IgD-negative memory B cell (primary cell): ENCODE measurements at regions not wholly inside any gene's neighbourhood (a gene's known extent, or its start where the extent isn't known, plus 50 kb on each side); places are given as distances from the start of the nearest gene placed in this dataset.
"Not testable (repeated sequence)": the region's sequence is repeated elsewhere in the genome, so short reads cannot be mapped to it uniquely, and the experiment has no call there.

Source experiments
- H3K27ac Mint-ChIP-seq, 3 donors: one replicate each; pipeline ENCODE4 v1.8.0; 2020 to 2022; ENCODE audit warnings: mild to moderate bottlenecking in 3 of 3, mixed read lengths in 3 of 3, moderate library complexity in 1 of 3
- H3K27me3 Mint-ChIP-seq: one replicate; pipeline ENCODE4 v1.8.0; 2021; ENCODE audit warnings: mixed read lengths
- H3K36me3 Mint-ChIP-seq: one replicate; pipeline ENCODE4 v1.8.0; 2020; ENCODE audit warnings: mild to moderate bottlenecking, mixed read lengths
- H3K4me1 Mint-ChIP-seq, 3 donors: one replicate each; pipeline ENCODE4 v1.8.0; 2020 to 2022; ENCODE audit warnings: mixed read lengths in 3 of 3, mild to moderate bottlenecking in 1 of 3
- H3K4me3 Mint-ChIP-seq, 4 donors: one replicate each; pipeline ENCODE4 v1.8.0; 2020 to 2022; ENCODE audit warnings: mild to moderate bottlenecking in 4 of 4, mixed read lengths in 4 of 4, moderate library complexity in 3 of 4
- H3K9me3 Mint-ChIP-seq, 3 donors: one replicate each; pipeline ENCODE4 v1.8.0; 2020 to 2021; ENCODE audit warnings: mixed read lengths in 3 of 3, mild to moderate bottlenecking in 1 of 3

DNA sequence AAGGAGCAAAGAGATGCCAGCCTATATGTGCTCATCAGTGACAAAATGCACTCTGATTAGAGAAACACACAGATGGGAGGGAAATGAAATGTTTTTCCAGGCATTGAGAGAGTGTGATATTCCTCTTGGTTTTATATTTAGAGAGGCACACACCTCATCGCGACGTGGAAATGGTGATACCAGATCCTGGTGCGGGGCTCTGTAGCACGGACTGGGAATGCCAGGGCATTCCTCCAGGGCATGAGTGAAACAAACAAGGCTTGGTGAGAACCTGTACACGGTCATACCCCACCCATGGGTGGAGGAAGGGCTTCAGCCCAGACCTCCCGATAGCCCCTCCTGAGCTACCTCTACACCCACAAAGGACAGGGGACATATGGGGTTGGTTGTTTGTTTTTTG is 280.2 kb downstream of the C16orf95 start:
- no peaks in the 10 kb centered on the region for H3K4me1 Mint-ChIP-seq
- no peaks in the 10 kb centered on the region for H3K36me3 Mint-ChIP-seq
- peaks cover 1% of the 10 kb centered on the region for H3K27me3 Mint-ChIP-seq
- H3K9me3 Mint-ChIP-seq, result peaks cover 0 to 3% (median 0%) of the 10 kb centered on the region in 3 donors
- no peak overlapping the region for H3K27ac Mint-ChIP-seq
- peak overlapping the region in 1 of 4 donors; percentile 5 for H3K4me3 Mint-ChIP-seq

DNA sequence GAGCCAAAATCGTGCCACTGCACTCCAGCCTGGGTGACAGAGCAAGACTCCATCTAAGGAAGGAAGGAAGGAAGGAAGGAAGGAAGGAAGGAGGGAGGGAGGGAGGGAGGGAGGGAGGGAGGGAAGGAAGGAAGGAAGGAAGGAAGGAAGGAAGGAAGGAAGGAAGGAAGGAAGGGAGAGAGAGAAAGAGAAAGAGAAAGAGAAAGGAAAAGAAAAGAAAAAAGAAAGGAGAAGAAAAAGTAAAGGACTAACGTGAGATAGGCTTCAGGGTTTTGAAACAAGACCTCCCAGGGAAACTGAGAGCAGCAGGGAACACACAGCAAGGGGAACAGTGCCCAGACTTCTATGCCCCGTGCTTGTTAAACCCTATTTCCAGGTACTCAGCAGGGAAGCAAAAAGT is 278.7 kb downstream of the C16orf95 start:
- not testable (repeated sequence) for H3K36me3 Mint-ChIP-seq, H3K9me3 Mint-ChIP-seq, H3K27ac Mint-ChIP-seq, H3K4me1 Mint-ChIP-seq, H3K27me3 Mint-ChIP-seq, H3K4me3 Mint-ChIP-seq

DNA sequence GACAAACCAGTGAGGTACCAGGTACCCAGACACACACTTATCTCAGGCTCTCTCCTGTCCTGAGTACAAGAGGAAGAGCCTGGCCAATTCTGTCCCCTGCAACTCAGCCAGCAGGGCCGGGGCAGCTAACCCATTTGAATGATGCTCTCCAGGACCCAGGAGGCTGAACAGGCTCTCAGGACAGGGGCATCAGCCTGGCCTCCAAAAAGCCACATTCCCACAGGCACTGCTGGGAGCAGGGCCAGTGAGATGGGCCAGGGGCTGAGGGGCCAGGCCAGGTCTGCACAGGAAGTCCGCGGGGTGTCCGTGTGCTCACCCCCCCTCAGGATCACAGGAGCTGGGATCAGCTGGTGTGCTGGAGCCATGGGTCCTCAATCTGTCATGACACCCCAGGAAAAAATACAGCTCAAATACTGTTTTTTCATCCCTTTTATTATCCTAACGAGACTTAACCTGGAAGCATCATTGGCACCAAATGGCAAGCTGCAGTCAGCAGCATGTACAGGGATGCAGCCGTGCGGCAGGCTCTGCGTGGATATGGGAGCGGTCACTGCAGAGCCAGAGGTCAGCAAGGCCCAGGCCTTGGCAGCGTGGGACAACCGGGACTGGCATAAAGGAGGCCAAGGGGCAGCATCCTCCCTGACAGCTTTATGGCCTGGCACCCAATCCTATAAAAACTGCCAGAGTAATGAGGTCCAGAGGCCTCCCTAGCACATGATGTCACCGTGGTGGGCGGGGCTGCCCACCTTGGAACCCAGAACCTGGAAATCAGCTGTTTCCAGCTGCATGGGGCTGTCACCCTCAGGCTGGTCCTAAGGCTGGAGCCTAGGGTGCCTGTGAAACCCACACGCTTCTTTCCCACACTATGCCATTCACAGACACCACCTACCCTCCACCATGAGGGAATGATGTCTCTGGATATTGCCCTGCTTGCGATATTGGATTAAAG is 276.7 kb downstream of the C16orf95 start:
- H3K36me3 Mint-ChIP-seq, result no peaks in the 10 kb centered on the region
- no peak overlapping the region for H3K27ac Mint-ChIP-seq
- H3K4me1 Mint-ChIP-seq, result peaks cover 0 to 2% (median 0%) of the 10 kb centered on the region in 3 donors
- H3K27me3 Mint-ChIP-seq, result peaks cover 8% of the 10 kb centered on the region
- peaks cover 0 to 2% (median 0%) of the 10 kb centered on the region in 3 donors for H3K9me3 Mint-ChIP-seq
- no peak overlapping the region for H3K4me3 Mint-ChIP-seq

DNA sequence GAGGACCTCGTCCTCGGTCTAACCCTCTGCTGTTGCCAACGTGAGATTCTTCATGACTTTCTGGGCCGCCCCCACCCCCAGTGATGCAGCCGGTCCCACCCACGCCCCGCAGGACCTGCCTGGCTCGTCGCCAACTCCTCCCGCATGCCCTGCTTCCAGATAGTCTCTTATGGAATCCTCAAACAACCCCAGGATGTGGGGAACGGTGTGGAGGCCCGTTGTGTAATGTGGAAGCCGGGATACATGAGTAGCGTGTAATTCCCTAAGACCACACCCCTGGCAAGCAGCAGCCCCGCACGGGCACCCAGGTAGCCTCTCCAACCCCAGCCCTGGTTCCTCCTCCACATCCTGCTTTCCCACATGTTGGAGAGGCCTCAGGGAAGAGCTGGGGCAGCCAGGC is 275.9 kb downstream of the C16orf95 start:
- H3K9me3 Mint-ChIP-seq, result peaks cover 0 to 2% (median 0%) of the 10 kb centered on the region in 3 donors
- H3K4me1 Mint-ChIP-seq, result peaks cover 0 to 2% (median 0%) of the 10 kb centered on the region in 3 donors
- H3K27me3 Mint-ChIP-seq, result peaks cover 8% of the 10 kb centered on the region
- H3K36me3 Mint-ChIP-seq, result no peaks in the 10 kb centered on the region
- H3K4me3 Mint-ChIP-seq, result no peak overlapping the region
- no peak overlapping the region for H3K27ac Mint-ChIP-seq

DNA sequence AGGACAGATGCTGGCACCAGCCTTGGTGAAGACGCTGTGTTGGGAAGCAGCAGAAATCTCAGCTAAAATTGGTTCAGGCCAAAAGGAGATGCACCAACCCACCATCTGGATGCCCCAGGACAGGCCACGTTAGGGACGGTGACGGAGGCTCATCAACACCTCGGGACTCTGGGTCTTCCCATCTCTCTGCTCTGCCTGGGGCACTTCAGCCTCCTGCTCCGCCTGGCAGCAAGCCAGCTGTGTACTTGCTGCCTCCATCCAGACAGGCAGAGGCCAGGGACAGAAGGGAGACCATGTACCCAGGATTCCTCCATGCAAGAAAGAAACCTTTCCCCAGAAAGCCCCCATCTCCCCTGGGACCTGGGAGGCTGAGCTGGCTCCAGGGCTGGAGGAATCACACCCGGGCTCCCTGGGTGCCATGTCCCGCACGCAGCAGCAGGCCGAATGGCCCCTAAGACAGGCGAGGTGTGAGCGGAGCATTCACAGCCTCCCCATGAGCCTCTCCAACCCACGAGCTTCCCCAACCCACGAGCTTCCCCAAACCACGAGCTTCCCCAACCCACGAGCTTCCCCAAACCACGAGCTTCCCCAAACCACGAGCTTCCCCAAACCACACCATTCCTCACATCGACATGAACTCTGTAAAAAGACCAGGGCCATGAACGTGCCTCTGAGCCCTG is 274.5 kb downstream of the C16orf95 start:
- Mint-ChIP-seq H3K36me3 (no peaks in the 10 kb centered on the region), H3K9me3 (peaks cover 0 to 2% (median 0%) of the 10 kb centered on the region in 3 donors), H3K27ac (no peak overlapping the region), H3K27me3 (peaks cover 8% of the 10 kb centered on the region), H3K4me3 (no peak overlapping the region), H3K4me1 (peaks cover 0 to 2% (median 0%) of the 10 kb centered on the region in 3 donors)

DNA sequence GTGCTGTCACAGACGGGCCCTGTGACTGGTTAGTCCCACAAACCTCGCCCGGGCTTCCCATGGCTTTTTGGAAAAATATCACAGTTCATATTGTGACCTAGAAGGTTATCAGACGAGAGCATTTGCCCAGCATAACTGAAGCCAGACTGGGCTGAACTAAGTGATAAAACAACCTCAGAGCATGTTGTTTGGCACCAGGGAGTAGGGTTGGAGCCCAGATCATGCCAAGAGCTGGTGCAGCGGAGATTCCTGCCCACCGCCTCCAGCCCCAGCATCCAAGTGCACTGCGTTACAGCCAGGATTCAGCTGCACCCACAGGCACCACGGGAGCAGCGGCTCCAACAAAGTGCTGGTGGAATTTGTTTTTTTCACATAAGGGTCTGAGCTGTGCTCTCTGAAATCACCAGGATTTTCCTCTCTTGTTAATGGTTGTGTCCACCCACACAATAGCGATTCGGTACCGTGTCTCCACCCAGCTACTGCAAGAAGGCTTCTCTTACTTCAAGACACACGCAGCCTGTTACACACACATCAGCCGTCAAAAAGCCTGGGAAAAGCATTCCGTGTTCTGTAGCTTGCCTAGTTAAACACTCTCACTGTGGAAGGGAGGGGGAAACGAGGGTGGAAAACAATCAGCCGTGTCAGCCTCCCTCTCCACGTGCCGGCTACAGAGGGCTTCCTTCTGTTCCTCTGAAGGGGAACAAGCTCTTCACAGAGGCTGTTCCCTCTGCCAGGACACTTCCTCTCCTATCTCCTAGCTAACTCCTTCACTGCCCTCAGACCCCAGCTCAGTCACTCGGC is 273.8 kb downstream of the C16orf95 start:
- Mint-ChIP-seq H3K36me3 (no peaks in the 10 kb centered on the region), H3K4me3 (no peak overlapping the region), H3K27me3 (peaks cover 8% of the 10 kb centered on the region), H3K9me3 (peaks cover 0 to 2% (median 0%) of the 10 kb centered on the region in 3 donors), H3K27ac (no peak overlapping the region), H3K4me1 (peaks cover 0 to 2% (median 0%) of the 10 kb centered on the region in 3 donors)

DNA sequence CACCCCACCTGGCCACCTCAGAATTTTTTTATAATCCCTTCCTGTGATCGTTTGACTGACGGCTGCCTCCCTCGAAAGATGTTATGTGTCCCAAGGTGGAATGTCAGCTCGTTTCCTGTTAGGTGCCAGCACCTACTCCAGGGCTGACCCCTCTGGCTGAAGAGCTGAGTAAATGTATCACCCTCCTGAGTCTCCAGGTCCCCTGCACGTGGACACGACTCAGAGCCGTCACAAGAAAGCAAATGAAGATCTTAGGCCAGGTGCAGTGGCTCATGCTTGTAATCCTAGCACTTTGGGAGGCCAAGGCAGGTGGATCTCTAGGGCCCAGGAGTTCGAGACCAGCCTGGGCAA is 273.2 kb downstream of the C16orf95 start:
- Mint-ChIP-seq H3K4me3 (peak overlapping the region in 1 of 4 donors; percentile 18), H3K27me3 (peaks cover 8% of the 10 kb centered on the region), H3K27ac (no peak overlapping the region), H3K9me3 (peaks cover 0 to 2% (median 0%) of the 10 kb centered on the region in 3 donors), H3K4me1 (peaks cover 0 to 2% (median 0%) of the 10 kb centered on the region in 3 donors), H3K36me3 (no peaks in the 10 kb centered on the region)

DNA sequence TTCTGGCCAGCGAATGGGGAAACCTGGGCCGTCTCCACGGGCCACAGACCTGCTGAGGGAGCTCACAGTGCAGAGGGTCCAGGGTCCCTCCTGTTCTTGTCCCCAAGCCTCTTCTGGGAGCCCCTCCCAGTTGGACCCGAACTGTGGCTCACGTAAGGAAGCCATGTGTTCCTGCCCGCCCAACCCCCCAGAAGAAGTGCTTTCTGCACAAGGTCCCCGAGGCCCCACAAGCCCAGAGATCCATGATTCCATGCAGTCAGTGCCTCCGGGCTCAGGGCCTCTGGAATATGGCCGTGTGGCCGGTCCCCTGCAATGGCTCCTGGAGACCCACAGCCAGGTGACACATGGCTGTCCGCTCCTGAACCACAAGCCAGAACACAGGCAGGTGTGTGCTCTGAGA is 272.4 kb downstream of the C16orf95 start:
- Mint-ChIP-seq H3K27ac (no peak overlapping the region), H3K27me3 (peaks cover 8% of the 10 kb centered on the region), H3K9me3 (peaks cover 0 to 2% (median 0%) of the 10 kb centered on the region in 3 donors)

DNA sequence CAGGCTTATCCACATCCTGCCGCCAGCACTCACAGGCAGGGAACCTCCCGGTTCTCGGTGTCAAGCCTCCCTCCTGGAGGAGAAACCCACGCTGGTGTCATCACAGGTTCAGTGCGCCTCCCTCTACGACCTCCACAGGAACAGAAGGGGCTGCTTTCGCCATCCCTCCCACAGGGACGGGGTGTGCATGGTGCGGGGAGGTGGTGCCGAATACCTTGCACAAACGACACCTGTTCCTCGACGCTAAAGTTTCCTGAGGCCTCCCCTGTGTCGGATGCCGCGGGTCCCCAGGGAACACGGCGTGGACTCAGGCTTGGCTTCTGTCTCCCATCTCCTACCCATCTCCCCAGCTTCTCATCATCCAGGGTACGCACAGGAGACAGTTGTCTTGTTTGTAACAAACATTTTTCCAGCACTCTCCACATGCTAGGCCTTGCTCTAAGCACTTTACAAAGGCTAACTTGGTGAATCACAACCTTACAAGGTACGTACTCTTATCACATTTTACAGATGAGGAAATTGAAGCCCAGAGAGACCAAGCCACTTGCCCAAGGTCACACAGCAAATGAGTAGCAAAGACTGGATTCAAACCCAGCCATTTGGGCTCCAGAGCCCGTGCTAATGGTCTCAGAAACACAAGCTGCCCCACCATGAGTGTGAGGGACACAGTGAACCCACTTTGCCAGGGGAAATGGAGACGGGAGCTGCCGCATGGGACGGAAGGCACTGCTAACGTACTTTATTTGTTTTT is 271.6 kb downstream of the C16orf95 start:
- no peaks in the 10 kb centered on the region for H3K36me3 Mint-ChIP-seq
- H3K4me3 Mint-ChIP-seq, result no peak overlapping the region
- H3K27ac Mint-ChIP-seq, result no peak overlapping the region
- H3K9me3 Mint-ChIP-seq, result peaks cover 0 to 2% (median 0%) of the 10 kb centered on the region in 3 donors
- H3K4me1 Mint-ChIP-seq, result peaks cover 0 to 4% (median 0%) of the 10 kb centered on the region in 3 donors
- peaks cover 8% of the 10 kb centered on the region for H3K27me3 Mint-ChIP-seq

More for the DNA sequence above, 272.4 kb downstream of the C16orf95 start:
- H3K4me1 Mint-ChIP-seq, result peaks cover 0 to 4% (median 0%) of the 10 kb centered on the region in 3 donors
- H3K36me3 Mint-ChIP-seq, result no peaks in the 10 kb centered on the region
- H3K4me3 Mint-ChIP-seq, result no peak overlapping the region

DNA sequence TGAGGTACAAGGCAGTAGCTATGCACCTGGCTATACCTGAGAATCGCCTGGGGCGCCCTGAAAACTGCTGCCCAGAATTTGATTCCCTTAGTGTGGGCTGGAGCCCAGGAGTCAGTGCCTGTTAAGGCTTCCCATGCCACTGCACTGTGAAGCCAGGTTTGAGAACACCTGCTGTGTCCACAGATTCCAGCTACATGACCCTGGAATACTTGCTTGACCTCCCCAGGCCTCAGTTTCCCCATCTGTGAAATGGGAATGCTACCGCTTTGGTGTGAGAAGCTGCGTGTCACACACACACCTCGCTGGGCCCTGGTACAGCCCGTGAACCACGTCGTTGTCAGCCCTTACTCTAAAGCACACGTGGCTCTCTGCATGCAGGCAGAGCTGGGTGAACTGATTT is 271.0 kb downstream of the C16orf95 start:
- H3K27ac Mint-ChIP-seq, result no peak overlapping the region
- no peak overlapping the region for H3K4me3 Mint-ChIP-seq
- peaks cover 8% of the 10 kb centered on the region for H3K27me3 Mint-ChIP-seq
- H3K4me1 Mint-ChIP-seq, result peaks cover 0 to 4% (median 0%) of the 10 kb centered on the region in 3 donors
- H3K36me3 Mint-ChIP-seq, result no peaks in the 10 kb centered on the region
- peaks cover 0 to 2% (median 0%) of the 10 kb centered on the region in 3 donors for H3K9me3 Mint-ChIP-seq

DNA sequence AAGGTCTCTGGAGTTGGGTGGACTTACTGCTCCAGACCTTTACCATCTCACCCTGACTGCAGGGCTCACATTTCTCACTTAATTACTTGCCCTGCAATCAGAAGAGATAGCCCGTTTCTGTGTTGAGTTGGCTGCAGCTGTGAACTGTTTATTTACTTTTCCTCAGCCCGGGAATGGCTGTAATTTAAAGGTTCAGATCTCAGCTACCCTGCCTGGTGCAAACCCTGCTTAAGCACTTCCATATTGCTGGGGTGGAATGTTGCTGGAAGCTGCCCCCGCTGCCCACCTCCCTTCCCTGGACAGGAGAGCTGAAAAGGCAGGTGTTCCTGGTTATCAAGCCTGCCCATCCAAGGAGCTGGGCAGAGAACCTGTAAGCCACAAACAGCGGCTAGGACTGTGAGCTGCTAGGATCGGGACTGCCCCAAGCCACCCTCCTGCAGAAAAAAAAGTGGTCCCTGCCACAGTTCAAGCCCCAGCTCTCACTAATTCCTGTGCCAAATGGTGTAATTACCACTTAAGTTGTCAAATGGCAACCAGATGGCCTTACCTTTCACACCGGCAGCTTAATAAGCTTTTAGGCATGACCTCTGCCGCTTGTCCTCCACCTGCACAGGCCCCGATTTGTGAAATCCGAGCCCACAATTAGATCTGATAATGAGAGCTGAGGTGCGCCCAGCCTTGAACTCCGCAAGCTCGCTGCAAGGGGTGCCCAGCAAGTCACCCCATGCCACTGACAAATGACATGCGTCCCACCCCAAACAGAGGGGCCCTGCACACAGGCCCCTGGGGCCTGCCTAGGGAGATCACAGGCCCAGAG is 269.8 kb downstream of the C16orf95 start:
- Mint-ChIP-seq H3K4me3 (no peak overlapping the region), H3K27ac (peak overlapping the region in 1 of 3 donors; percentile 71), H3K4me1 (peaks cover 0 to 4% (median 0%) of the 10 kb centered on the region in 3 donors), H3K9me3 (peaks cover 0 to 2% (median 0%) of the 10 kb centered on the region in 3 donors), H3K36me3 (no peaks in the 10 kb centered on the region), H3K27me3 (peaks cover 6% of the 10 kb centered on the region)

DNA sequence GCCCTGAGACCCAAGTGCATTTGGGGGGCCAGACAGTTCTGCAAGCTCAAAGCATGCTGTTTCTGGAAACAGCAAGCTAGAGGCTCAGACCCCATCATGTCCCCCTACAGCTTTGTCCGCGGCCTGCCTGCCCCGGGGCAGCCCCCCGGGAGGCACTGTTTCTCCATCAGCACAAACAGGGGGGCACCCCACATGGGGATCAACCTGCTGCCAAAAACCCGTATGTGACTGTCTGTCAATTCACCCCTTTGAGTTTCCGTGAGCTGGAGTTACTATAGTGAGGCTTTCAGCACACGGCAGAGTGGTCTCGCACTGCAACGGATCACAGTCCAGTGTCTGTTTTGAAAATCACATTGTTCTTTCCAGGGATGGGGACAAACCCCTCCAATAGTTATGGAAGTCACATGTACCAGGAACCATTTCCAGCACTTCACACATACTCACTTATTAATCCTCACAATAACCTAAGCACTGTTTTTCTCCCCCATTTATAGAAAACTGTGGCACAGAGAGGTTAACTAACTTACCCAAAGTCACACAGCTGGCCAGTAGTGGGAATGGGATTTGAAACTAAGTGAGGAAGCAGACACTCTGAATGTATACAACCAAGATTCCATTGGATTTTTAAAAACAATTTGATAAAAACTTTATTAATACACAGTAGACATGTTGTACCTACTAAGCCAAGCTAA is 269.0 kb downstream of the C16orf95 start:
- Mint-ChIP-seq H3K27me3 (peaks cover 6% of the 10 kb centered on the region), H3K27ac (peak overlapping the region in 1 of 3 donors; percentile 71), H3K36me3 (no peaks in the 10 kb centered on the region), H3K9me3 (peaks cover 0 to 2% (median 0%) of the 10 kb centered on the region in 3 donors), H3K4me1 (peaks cover 0 to 4% (median 0%) of the 10 kb centered on the region in 3 donors), H3K4me3 (no peak overlapping the region)

DNA sequence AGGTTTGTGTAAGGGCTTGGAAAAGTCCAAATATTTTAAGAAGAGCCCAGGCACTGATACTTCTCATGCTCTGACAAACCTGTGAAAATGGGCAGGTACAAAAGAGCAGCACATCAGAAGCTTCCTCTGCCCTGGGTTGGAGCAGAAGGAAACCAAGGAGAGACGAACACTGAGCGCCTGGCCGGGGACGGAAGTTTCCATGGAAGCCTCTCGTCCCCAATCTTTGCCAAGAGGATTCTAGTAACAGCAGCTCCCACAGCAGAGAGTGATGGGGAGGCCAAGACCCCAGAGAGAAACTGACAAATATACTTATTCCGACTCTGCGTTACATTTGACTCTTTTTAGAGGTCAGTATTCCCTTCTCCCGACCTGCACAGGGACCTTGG is 268.5 kb downstream of the C16orf95 start:
- Mint-ChIP-seq H3K27me3 (peaks cover 6% of the 10 kb centered on the region), H3K9me3 (peaks cover 0 to 2% (median 0%) of the 10 kb centered on the region in 3 donors), H3K27ac (no peak overlapping the region)

More for the DNA sequence above, 268.5 kb downstream of the C16orf95 start:
- no peak overlapping the region for H3K4me3 Mint-ChIP-seq
- no peaks in the 10 kb centered on the region for H3K36me3 Mint-ChIP-seq
- H3K4me1 Mint-ChIP-seq, result peaks cover 0 to 2% (median 0%) of the 10 kb centered on the region in 3 donors
